OCI-LY7 (cell line): ENCODE measurements at regions not wholly inside any gene's neighbourhood (a gene's known extent, or its start where the extent isn't known, plus 50 kb on each side); places are given as distances from the start of the nearest gene placed in this dataset.

Experiments used
- BruUV-seq: library from RNA; stranded (reverse); fragments of 400-500 nt; replicated peaks from 2 replicates; lab custom pipeline; 2021; lab: Mats Ljungman, UMichigan
- CTCF ChIA-PET: fragments of 300-600 bp; sonication (Branson Sonifier 250); formaldehyde crosslinking; loops from one replicate; lab custom pipeline; 2022; ENCODE audit warnings: antibody characterized with exemption; ENCODE audit not compliant: unreplicated experiment; lab: Charles Lee
- POLR2A ChIA-PET: fragments of 300-600 bp; sonication (Branson Sonifier 250); formaldehyde crosslinking; loops from one replicate; lab custom pipeline; 2022; ENCODE audit warnings: antibody characterized with exemption; lab: Charles Lee
- DNase-seq: peaks from one replicate; pipeline ENCODE4 v3.0.0-alpha.2; 2015; ENCODE audit warnings: low spot score
- H2AFZ ChIP-seq: fragments of 200-600 bp; sonication (generic), shearing (Covaris generic); 2 replicates; pipeline ENCODE4 v1.6.1; 2014; ENCODE audit warnings: mild to moderate bottlenecking, antibody characterized with exemption, low read length, moderate library complexity
- H3K27ac ChIP-seq: fragments of 200-600 bp; sonication (generic); 2 replicates; pipeline ENCODE4 v1.5.1; 2014; ENCODE audit warnings: mixed run types, low read depth, mild to moderate bottlenecking, moderate library complexity, low read length, inconsistent platforms; ENCODE audit not compliant: poor library complexity, severe bottlenecking
- H3K36me3 ChIP-seq: fragments of 200-600 bp; sonication (generic); 2 replicates; pipeline ENCODE4 v1.6.1; 2014; ENCODE audit warnings: mild to moderate bottlenecking, antibody characterized with exemption, low read length, moderate library complexity, mixed read lengths; ENCODE audit not compliant: insufficient read depth
- H3K4me1 ChIP-seq: fragments of 200-600 bp; sonication (generic); 2 replicates; pipeline ENCODE4 v1.5.1; 2014; ENCODE audit warnings: mild to moderate bottlenecking, low read length; ENCODE audit not compliant: insufficient read depth, poor library complexity, severe bottlenecking
- H3K4me2 ChIP-seq: fragments of 200-600 bp; sonication (generic); 2 replicates; pipeline ENCODE4 v1.6.1; 2014; ENCODE audit warnings: mild to moderate bottlenecking, low read length
- H3K4me3 ChIP-seq: fragments of 200-600 bp; sonication (generic); 2 replicates; pipeline ENCODE4 v1.5.1; 2014; ENCODE audit warnings: mild to moderate bottlenecking, low read depth, low read length; ENCODE audit not compliant: poor library complexity, severe bottlenecking
- H3K79me2 ChIP-seq: fragments of 200-600 bp; sonication (generic); 2 replicates; pipeline ENCODE4 v1.6.1; 2016; ENCODE audit warnings: low read depth, mild to moderate bottlenecking, low read length, moderate library complexity, mixed read lengths; ENCODE audit not compliant: insufficient read depth
- H3K9me2 ChIP-seq: fragments of 200-600 bp; sonication (generic); 2 replicates; pipeline ENCODE4 v1.6.1; 2016; ENCODE audit warnings: mild to moderate bottlenecking, low read length, mixed read lengths; ENCODE audit not compliant: insufficient read depth
- H3K9me3 ChIP-seq: fragments of 200-600 bp; sonication (generic); 2 replicates; pipeline ENCODE4 v1.6.1; 2014; ENCODE audit warnings: mild to moderate bottlenecking, mixed run types, low read length, mixed read lengths
- H4K20me1 ChIP-seq: fragments of 200-600 bp; sonication (generic); 2 replicates; pipeline ENCODE4 v1.6.1; 2014; ENCODE audit warnings: mild to moderate bottlenecking, antibody characterized with exemption, low read length, moderate library complexity, mixed read lengths; ENCODE audit not compliant: insufficient read depth
- EZH2phosphoT487 ChIP-seq: fragments of 200-600 bp; sonication (generic); IDR thresholded peaks from 2 replicates; pipeline ENCODE4 v1.6.1; 2018; ENCODE audit warnings: low read depth, borderline replicate concordance, mild to moderate bottlenecking, mixed run types, antibody characterized with exemption, low read length, moderate library complexity, mixed read lengths
- intact Hi-C: fragments of 100-400 bp; cut with micrococcal nuclease; formaldehyde crosslinking; loops from one replicate; pipeline ENCODE4 v1.10.0; 2022; ENCODE audit not compliant: unreplicated experiment
- TF ChIP-seq, protein P1 (sequence below): fragments of 200-600 bp; sonication (generic); conservative IDR thresholded peaks from 2 replicates; pipeline ENCODE4 v1.5.1; 2014; ENCODE audit warnings: mild to moderate bottlenecking, antibody characterized with exemption, low read length, moderate library complexity, mixed read lengths

DNA sequence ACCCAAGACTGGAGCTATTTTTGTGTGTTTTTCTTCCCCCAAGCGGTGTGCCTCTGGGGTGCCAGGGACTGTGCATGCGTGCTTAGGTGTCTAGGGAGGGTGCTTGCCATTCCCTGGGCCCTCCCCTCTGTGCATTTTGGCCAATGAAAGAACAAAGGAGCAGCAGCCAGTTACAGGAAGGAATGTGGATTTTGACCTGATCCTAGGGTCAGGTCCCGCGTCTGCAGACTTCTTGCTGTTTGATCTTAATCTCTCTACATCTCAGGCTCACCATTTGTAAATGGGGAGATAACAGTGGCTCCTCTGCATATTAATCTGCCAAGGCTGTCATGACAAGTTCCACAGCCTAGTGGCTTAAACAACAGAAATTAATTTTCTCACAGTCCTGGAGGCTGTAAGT, 699.1 kb downstream of the QKI start:
- no peak overlapping the region for H3K4me2 ChIP-seq
- H3K9me2 ChIP-seq: no peaks in the 10 kb centered on the region
- H4K20me1 ChIP-seq: no peaks in the 10 kb centered on the region
- no peaks in the 10 kb centered on the region for H3K9me3 ChIP-seq
- H2AFZ ChIP-seq: no peak overlapping the region
- no TSS peak for BruUV-seq
- POLR2A ChIA-PET: interaction anchor here (0.5 kb wide), 1 partner anchor 135 kb away, joined by 5 read pairs; no protein-coding TSS in a partner anchor
- DNase-seq: no peak
- H3K4me1 ChIP-seq: no peaks in the 10 kb centered on the region
- H3K36me3 ChIP-seq: no peaks in the 10 kb centered on the region
- H3K4me3 ChIP-seq: no peak overlapping the region
- CTCF ChIA-PET: no interaction called here
- intact Hi-C loops: no loop called here
- no peak overlapping the region for H3K27ac ChIP-seq
- no peak for TF ChIP-seq EZH2phosphoT487
- TF ChIP-seq, protein P1, sequence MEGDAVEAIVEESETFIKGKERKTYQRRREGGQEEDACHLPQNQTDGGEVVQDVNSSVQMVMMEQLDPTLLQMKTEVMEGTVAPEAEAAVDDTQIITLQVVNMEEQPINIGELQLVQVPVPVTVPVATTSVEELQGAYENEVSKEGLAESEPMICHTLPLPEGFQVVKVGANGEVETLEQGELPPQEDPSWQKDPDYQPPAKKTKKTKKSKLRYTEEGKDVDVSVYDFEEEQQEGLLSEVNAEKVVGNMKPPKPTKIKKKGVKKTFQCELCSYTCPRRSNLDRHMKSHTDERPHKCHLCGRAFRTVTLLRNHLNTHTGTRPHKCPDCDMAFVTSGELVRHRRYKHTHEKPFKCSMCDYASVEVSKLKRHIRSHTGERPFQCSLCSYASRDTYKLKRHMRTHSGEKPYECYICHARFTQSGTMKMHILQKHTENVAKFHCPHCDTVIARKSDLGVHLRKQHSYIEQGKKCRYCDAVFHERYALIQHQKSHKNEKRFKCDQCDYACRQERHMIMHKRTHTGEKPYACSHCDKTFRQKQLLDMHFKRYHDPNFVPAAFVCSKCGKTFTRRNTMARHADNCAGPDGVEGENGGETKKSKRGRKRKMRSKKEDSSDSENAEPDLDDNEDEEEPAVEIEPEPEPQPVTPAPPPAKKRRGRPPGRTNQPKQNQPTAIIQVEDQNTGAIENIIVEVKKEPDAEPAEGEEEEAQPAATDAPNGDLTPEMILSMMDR: no peak
- no peaks in the 10 kb centered on the region for H3K79me2 ChIP-seq

DNA sequence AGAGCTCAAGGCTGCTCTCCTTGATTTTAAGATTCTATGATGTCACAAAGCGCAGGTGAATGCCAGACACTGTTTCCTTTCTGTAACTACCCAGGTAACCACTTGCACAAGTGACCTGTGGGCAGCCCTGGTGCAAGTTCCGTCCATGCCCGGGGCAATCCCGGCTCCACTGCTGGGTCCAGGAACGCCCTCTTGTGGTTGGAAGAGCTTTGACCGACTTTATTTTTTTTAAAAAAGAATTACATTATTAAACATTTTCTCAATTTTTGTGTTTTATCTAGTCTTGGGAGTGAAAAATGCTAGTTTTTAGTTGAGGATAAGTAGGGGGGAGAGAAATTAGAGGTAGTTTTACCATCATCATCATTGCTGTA, 695.2 kb downstream of the QKI start:
- intact Hi-C loops: loop anchor here (5.0 kb wide), 1 partner anchor 692 kb away; no protein-coding TSS in a partner anchor
- TF ChIP-seq, protein P1: peak; percentile 75
- no peak for TF ChIP-seq EZH2phosphoT487
- H4K20me1 ChIP-seq: no peaks in the 10 kb centered on the region
- DNase-seq: peak; percentile 6
- BruUV-seq: no TSS peak
- no peaks in the 10 kb centered on the region for H3K36me3 ChIP-seq
- no peaks in the 10 kb centered on the region for H3K79me2 ChIP-seq
- H3K9me3 ChIP-seq: no peaks in the 10 kb centered on the region
- no peaks in the 10 kb centered on the region for H3K4me1 ChIP-seq
- POLR2A ChIA-PET: no interaction called here
- H3K9me2 ChIP-seq: no peaks in the 10 kb centered on the region
- no peak overlapping the region for H3K4me2 ChIP-seq
- H3K27ac ChIP-seq: no peak overlapping the region
- CTCF ChIA-PET: no interaction called here
- H2AFZ ChIP-seq: no peak overlapping the region
- H3K4me3 ChIP-seq: no peak overlapping the region

DNA sequence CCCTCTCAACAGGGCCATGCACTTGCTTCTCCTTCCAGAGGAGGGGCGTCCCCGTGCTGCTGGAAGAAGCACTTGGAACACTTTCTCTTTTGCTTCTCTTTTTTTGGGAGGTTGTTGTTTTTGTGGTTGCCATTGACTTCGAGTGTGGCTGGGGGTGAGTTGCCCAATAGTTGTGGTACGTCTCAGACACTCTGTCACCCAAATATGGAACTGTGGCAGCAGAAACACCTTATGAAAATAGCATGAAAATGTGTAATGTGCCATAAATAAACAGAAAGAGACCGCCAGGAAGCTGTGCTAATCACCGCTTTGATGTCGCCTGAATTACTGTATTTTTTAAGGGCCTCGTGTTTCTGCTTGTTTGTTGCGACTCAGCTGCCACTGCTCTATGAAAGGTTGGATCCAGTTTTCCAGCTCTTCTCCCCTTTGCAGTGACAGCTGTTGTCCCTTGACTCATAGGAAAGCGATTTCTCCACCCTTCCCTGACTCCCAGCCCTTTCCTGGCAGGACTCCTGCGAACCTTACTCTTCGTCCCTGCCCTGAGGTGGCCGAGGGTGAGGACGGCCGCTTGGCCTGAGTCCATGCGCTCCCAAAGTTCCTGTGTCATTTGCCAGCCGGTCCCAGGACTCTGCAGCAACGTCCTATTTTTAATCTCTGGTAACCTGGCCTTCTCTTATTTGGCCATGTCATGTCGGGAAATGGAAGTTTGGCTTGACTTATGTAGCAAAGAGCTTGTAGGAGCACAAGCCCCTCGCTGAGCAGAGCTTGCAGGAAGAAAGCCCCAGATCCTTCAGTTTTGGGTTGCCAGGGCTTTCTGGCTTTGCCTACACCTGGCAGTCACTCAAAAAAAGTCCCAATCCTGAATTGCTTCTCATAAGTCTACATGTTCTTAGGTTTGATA, 694.6 kb downstream of the QKI start:
- H4K20me1 ChIP-seq: no peaks in the 10 kb centered on the region
- no peaks in the 10 kb centered on the region for H3K9me3 ChIP-seq
- DNase-seq: no peak
- TF ChIP-seq, protein P1: no peak
- no peak for TF ChIP-seq EZH2phosphoT487
- CTCF ChIA-PET: no interaction called here
- no peaks in the 10 kb centered on the region for H3K4me1 ChIP-seq
- intact Hi-C loops: loop anchor here (5.0 kb wide), 1 partner anchor 692 kb away; no protein-coding TSS in a partner anchor
- no peak overlapping the region for H2AFZ ChIP-seq
- POLR2A ChIA-PET: no interaction called here
- H3K36me3 ChIP-seq: no peaks in the 10 kb centered on the region
- BruUV-seq: no TSS peak
- no peaks in the 10 kb centered on the region for H3K9me2 ChIP-seq
- no peak overlapping the region for H3K27ac ChIP-seq
- no peak overlapping the region for H3K4me2 ChIP-seq
- no peak overlapping the region for H3K4me3 ChIP-seq
- H3K79me2 ChIP-seq: no peaks in the 10 kb centered on the region
